ENCODE measurements at regions not wholly inside any gene's neighbourhood (a gene's known extent, or its start where the extent isn't known, plus 50 kb on each side); places are given as distances from the start of the nearest gene placed in this dataset.
"Not testable (repeated sequence)": the region's sequence is repeated elsewhere in the genome, so short reads cannot be mapped to it uniquely, and the experiment has no call there.

DNA sequence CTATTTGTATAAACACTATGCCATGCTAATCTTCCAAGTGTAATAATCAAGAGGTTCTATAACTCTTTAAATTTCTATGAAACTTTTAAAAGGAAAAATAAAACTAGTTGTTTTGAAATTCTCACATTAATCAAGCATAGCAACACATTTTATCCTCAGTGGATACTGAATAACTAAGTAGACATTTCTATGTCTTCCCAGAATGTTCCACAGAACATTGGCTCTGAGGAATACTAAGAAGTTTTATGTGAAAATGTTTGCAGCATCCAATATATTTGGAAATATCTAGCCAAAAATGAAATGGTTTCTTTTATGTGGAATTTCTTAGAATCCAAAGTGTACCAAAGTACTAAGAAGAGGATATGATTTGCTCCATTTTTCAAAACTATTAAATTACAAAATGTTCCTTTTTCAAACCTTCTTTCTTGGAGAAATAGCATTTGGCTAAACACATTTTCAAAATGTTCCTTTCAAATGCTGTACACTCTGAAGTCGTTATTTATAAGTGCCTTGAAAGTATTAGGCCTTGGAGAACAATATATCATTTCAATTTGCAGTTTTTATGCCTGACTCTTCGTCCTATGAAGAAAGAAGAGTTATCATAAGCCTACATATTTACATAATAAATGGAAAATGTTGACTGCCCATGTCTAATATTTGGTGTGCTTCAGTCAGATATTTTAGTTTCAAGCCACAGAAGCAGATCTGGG, 175.6 kb upstream of the COX7C start:
- no peak for DNase-seq

DNA sequence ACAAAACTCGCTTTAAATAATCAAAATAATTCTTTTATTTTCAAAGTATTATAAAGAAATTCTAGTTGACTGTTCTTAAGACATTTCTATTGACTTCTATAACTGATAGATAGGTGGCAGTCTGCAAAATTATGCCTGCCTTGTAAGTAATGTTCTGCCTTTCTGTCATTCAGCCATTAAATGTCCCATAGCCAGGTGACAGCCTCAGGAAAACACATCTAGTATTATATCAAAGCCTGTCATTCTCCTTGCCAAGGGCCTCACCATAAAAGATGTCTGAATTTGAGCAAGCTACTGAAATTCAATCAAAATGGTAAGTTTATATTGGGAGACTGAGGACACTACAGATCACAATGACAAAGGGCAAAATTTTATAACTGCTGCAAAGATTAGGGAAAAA, 170.4 kb upstream of the COX7C start:
- DNase-seq, result no peak

DNA sequence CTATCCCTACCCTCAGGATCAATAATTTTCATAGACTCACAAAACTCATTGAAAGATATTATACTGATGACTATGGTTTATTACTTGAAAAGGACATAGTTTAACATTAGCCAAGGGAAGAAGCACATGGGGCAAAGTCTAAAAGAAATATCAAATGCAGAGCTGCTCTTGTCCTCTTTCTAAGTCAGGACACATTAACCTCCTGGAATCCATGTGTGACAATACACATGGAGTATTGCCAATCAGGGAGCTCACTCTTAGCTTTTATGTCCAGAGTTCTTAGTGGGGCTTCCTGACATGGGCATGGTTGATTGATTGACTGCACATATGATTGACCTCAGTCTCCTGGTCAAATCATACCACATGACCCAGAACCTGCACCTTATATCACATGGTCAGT, 165.5 kb upstream of the COX7C start:
- DNase-seq, result no peak

DNA sequence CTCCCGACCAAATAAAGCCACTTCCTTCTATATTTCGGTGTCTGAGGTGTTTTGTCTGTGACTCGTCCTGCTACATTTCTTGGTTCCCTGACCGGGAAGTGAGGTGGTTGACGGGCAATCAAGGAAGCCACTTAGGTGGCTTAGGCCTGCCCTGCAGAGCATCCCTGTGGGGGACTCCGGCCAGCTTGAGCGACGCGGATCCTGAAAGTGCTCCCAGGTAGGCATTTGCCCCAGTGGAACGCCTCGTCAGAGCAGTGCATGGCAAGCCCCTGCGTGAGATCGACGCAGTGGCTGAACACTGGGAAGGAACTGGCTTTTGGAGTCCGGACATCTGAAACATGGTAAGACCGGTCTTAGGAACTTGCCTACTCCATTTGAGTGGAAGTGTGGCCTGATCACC, 157.2 kb upstream of the COX7C start:
- no peak for DNase-seq

DNA sequence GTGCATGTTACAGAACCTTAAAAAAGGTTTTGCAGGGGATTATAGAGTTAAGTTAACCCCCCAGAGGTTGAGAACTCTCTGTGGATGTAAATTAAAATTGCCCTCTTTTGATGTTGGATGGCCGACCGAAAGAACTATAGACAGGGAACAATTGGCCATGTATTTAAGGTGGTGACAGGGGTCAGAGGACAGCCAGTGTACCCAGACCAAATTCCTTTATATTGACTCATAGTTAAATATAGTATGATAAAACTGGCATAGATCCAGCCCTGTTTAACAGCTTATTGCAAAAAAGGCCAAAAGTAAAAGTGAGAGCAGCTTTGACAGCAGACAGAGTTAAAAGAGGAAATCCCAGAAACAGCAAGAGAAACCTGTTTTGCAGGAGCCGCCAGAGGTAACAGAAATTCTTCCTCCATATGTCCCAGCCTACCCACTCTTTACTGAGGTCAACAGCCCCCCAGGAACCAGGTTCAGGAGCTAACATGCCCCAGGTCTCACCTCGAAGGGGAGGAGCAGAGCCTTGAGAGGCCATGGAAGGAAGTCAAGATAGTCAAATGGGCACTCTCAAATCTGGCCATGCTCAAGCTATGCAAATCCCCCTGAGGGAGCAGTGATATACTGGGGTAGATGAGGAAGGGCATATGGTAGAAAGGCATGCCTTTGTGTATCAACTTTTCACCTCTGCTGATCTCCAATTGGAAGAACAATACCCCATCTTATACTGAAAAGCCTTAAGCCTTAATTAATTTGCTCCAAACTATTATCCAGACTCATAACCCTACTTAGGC, 156.4 kb upstream of the COX7C start:
- peak; percentile 17 for DNase-seq

DNA sequence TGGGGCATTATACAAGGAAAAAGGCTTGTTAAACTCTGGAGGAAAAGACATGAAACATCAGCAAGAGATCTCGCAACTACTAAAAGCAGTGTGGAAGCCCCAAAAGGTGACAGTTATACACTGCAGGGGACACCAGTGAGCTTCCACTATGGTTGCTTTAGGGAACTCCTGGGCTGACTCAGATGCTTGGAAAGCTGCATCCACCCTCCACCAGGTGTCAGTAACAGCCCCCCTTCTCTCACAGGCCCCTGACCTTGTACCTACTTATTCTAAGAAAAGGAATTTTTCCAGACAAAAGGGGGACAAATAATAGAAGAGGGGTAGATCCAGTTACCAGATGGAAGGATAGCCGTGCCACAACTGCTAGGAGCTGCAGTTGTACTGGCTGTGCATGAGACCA, 154.4 kb upstream of the COX7C start:
- DNase-seq, result no peak

DNA sequence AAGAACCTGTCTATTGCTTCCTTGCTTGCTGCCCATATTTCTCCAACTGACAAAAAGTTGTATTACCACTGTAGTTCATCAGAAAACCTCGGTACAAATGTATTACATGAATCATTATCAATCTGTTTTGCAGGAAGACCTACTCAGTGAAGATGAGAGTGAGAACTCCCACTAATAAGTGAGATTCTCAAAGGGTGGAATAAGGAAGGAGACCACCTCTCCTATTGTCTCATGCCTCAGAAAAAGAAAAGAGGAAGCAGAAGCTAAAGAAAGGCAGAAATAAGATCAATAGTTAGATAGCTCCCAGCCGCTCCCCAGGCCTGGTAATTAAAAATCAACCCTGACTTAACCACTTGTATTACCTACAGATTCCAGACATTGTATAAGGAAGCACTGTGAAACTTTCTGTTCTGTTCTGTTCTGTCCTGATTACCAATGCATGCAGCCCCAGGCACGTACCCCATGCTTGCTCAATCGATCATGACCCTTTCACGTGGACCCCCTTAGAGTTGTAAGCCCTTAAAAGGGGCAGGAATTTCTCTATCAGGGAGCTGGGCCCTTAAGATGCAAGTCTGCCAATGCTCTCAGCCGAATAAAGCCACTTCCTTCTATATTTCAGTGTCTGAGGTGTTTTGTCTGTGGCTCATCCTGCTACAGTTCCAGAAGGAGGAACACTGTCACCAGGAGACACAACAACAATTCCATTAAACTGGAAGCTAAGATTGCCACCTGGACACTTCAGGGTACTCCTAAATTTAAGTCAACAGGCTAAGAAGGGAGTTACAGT, 152.5 kb upstream of the COX7C start:
- no peak for DNase-seq

DNA sequence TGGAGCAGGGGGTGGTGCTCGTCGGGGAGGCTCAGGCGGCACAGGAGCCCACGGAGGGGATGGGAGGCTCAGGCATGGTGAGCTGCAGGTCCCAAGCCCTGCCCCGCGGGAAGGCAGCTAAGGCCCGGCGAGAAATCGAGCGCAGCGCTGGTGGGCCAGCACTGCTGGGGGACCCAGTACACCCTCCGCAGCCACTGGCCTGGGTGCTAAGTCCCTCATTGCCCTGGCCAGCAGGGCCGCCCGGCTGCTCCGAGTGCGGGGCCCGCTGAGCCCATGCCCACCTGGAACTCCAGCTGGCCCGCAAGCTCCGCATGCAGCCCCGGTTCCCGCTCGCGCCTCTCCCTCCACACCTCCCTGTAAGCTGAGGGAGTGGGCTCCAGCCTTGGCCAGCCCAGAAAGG, 151.0 kb upstream of the COX7C start:
- DNase-seq, result not testable (repeated sequence)

DNA sequence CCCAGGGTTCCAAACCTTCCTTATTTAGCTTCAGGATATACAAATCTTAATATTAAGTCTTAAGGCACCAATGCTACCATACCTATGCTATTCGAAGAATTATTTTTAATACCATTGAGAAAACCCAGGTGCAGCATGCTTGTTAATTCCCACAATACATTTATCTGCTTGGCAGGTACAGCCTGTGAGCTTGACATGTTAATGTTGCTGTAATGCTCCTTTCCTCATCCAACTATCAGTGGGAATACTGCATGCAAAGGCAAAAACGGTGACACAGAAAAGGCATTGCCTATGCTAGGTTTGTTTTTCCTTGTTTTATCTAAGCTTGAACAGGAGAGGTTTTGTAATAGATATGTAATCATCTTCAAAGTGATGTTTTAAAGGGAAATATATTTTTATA, 135.7 kb upstream of the COX7C start:
- DNase-seq, result no peak

DNA sequence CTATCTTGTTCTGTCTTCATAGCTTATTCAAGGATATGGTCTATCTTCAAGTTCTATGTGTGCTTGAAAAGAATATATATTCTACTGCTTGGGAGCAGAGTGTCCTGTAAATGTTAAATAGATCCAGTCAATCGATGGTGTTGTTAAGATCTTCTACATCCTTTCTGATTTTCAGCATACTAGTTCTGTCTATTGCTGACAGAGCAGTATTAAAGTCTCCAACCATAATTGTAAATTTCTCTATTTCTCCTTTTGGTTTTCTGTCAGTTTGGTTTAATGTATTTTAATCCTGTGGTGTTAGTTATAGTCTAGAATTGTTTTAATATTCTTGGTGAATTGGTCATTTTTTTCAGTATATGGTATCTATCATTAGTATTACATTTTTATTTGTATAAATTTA, 124.0 kb upstream of the COX7C start:
- no peak for DNase-seq

DNA sequence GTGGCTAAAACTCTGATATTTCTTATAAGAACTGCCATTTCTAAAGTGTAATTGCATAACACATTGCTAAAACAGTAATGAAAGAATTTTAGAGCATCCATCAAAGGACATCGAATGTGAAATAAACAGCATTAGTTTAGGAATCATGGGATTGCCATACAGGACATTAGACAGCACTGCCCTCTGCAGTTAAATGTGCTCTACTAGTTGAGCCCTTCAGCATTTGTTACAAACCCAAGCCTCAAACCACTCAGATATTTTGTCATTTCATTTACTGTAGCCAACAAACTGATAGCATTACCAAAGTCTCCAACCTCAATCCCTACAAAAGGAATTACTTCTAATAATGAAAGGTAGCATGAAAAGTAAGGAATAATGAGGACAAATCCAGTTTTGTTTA, 116.8 kb upstream of the COX7C start:
- peak; percentile 2 for DNase-seq

DNA sequence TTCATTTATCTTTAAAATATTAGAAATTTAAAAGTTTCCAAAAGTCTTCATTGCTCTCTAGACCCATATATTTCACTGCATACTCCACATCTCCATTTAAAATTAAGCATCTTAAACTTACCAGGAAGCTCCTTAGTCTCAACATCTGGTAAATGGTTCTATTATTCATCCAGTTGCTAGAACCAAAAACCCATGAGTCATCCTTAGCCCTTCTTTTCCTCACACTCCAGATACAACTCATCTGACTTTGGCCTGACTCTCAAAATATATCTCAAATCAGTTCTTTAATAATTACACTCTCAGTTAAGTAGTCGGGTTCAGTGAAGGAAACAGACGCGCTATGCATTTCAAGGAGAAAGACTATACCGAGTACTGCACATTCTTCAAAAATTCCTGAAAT, 110.2 kb upstream of the COX7C start:
- no peak for DNase-seq

DNA sequence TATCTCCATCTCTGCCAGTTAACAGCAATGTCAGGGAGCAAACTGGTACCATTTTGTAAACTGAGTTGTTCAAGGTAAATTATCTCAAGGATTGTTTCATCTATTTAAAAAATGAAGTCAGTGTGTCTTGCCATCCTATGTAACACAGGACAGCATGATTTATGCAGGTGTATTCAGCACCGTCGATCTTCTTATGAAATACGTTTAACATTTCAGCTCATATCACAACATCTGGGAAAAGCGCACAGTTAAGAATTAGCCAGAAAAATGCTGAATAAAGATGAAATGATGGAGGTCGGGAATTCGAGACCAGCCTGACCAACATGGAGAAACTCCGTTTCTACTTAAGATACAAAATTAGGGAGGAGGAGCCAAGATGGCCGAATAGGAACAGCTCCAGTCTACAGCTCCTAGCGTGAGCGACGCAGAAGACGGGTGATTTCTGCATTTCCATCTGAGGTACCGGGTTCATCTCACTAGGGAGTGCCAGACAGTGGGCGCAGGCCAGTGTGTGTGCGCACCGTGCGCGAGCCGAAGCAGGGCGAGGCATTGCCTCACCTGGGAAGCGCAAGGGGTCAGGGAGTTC, 107.3 kb upstream of the COX7C start:
- not testable (repeated sequence) for DNase-seq

DNA sequence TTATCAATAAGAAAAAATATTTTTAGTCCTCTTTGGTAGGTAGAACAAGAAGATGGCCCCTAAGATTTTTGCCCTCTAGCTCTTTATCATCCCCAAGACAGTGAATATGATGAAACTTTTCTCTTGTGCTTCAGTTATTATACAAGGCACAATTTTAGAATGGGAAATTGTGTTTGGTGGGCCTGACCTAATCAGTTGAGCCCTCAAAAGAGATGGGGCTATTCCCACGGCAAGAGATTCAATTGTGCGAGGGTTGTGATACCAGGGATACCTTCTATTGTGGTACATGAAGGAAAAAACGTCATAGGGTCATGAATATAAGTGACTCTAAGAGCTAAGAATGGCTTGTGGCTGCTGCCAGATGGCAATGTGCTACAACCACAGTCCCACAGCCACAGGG, 94.0 kb upstream of the COX7C start:
- DNase-seq, result no peak

DNA sequence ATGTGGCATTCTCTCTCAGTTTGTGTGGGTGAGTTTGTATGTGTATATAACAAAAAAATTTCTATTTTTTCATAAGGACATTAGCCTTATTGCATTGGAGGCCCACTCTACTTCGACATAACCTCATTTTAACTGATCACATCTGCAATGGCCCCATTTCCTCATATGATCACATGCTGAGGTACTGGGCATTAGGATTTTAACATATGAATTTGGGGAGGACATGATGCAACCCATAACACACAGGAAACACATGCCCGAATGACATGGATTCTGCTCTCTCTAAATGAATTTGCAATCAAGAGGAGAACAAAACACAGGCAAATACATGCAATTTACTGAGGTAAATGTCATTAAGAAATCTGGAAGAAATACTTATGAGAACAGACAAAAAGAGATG, 92.1 kb upstream of the COX7C start:
- no peak for DNase-seq

DNA sequence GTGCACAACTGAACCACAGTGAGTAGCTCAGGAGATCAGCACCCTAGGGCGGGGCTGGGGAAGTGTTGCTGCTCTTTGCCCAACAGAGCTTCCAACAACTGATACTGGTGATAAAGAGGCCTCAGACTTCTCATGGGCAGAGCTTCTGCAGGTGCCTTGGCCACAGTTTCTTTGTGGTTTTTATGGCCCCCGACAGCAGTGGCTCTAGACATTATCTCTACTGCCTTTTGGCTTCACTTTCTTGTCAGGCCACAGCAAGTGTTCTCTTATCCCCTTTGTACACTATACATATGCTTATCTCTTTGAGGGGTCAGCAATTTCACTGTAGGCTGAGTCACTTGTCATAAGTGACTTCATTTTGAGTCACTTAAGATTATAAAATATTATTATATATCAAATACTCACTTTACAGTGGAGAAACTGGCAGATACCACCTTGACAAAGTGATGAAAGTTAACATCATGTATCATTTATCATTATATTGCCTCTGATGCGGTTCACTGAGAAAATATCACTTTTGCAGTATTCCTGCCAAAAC, 90.9 kb upstream of the COX7C start:
- DNase-seq, result no peak

DNA sequence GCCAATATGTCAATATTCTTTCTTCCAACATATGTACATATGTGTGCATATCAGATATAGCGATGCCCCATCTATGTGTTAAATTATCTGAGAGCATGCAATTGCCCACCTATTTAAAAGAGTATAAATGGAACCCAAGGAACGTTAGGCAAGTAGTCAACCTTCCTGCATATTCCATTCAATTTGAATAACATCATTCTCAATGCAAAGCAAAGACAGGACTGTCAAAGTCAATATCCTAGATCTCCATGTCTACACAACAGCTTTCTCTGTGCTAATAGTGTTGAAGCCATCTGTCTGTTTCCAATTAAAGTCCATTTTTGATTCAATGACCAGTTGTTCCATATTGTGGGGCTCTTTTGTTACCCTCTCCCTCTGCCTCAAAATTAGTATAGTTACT, 85.3 kb upstream of the COX7C start:
- no peak for DNase-seq

DNA sequence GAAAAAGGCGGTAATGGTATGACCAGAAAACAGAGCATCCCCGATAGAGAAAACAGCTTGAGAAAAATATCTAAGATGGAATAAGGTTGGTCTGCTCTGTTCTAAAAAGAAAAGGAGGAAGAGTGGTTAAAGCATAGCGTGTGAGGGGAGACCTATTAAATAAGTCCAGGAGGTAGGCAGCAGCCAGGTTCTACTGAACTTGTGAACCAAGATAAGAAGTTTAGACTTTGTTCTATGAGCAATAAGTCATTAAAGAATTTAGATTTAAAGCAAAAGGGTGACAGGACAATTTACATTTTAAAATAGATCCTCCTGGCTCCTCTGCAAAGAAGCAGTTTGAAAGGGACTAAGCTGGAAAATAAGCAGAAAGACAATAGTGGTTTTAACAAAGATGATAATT, 81.3 kb upstream of the COX7C start:
- DNase-seq, result no peak

DNA sequence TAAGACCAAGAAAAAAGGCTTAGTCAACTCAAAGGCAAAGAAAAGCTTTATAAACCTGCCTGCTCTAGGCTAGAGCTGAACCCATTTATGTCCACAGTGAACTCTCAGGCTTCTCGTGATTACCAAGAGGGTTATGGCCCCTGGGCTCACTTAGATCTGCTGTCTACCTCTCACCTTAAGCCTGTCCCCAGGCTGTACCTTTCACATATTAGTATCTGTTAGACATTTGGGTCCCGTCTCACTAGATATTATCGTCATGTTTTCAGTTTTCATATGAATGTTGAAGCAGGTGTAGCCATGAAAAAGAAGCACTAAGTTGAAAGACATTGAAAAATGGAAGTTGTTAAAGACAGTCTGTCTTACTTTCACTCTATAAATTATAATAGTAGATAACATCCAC, 75.2 kb upstream of the COX7C start:
- no peak for DNase-seq

DNA sequence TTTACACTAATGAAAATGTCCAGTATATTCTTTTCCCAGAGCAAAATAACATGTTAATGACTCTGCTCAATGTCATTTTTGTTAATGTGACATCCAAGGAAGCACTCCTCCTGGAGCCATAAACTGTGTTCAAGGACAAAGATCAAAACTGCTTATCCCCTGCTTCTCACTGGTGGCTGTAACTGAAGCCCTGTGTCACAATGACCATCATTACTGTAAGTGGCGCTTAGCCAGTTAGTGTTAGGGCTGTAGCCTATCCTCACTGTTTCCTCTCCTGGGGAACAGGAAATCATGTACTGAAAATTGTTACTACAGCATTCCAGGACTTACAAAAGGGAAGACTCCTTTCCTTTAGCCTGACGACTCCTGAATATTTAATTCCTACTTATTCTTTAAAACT, 71.7 kb upstream of the COX7C start:
- DNase-seq, result no peak

DNA sequence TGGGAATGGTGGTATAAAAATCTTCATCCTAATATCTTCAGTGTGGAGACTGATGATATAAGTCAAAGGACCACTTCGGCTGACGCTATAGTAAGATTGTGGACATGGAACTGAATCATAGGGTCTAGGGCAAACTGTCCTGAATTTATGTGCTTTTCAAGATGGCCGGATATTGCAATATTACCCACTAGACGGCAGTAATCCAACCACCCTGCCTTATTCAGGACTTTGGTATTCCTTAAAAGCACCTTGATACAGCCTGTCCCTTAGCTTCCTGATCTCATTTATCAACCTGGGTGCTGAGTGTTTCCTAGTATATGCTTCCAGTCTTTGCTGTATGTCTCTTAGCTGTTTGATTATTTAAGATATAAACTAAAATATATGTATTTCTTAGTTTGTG, 71.2 kb upstream of the COX7C start:
- DNase-seq, result no peak

DNA sequence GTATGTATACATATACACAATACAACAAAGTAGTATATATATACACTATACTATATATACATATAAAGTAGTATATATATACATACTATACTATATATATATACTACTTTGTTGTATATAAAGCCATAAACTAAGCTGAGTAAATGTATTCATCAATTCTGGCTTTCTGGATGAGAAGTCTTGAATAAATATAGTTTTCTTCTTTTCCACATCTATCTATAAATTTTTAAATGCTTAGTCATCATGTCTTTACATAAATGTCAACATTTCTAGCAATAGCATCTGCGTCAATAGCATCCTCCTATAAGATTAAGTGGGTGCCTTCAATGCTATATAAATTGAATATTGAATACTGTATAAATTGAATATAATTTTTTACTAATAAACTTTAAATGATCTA, 63.1 kb upstream of the COX7C start:
- no peak for DNase-seq

DNA sequence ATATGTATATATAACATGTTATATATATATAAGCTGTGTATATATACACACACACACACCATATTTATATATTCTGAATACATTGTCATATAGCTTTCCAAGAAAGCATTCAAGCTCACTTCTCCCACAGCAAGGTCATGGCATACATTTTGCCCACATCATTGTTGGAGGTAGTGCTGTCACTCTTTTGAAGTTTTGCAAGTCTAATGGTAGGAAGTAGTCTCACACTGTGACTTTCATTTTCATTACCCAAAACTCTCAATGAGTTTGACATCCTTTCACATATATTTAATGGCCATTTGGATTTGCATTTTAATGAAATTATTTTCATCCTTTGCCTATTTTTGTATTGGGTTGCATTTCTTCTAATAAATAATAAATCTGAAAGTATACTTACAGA, 59.8 kb upstream of the COX7C start:
- DNase-seq, result no peak
